Heart right ventricle (tissue), 16 donors: ENCODE measurements at regions not wholly inside any gene's neighbourhood (a gene's known extent, or its start where the extent isn't known, plus 50 kb on each side); places are given as distances from the start of the nearest gene placed in this dataset.

ENCODE experiments used
- ATAC-seq, 8 donors: fragments of 200-7000 bp; cut with Tn5 transposase; one replicate each; pipeline ENCODE4 v1.9.1; 2020; ENCODE audit warnings: mild to moderate bottlenecking in 8 of 8, moderate library complexity in 8 of 8, moderate number of reproducible peaks in 1 of 8
- DNase-seq, 2 donors: peaks; one replicate each; pipeline ENCODE4 v3.0.0-alpha.2; 2020
- H3K27ac ChIP-seq, 10 donors: fragments of 200-600 bp; sonication (generic) in 2 of 10; one replicate each; pipeline versions ENCODE4 v1.5.0 to v1.8.0; 2020 to 2022; ENCODE audit warnings: mild to moderate bottlenecking in 3 of 10
- H3K27me3 ChIP-seq, 7 donors: fragments of 200-600 bp; one replicate each; pipeline ENCODE4 v1.8.0; 2021 to 2022; ENCODE audit warnings: mild to moderate bottlenecking in 2 of 7
- H3K36me3 ChIP-seq, 9 donors: fragments of 200-600 bp; sonication (generic) in 1 of 9; one replicate each; pipeline versions ENCODE4 v1.5.0 to v1.8.0; 2020 to 2022; ENCODE audit warnings: mild to moderate bottlenecking in 2 of 9
- H3K4me1 ChIP-seq, 9 donors: fragments of 200-600 bp; sonication (generic) in 1 of 9; one replicate each; pipeline versions ENCODE4 v1.5.0 to v1.8.0; 2020 to 2022; ENCODE audit warnings: mild to moderate bottlenecking in 4 of 9
- H3K4me3 ChIP-seq, 10 donors: fragments of 200-600 bp; sonication (generic) in 2 of 10; one replicate each; pipeline versions ENCODE4 v1.5.0 to v1.8.0; 2020 to 2022; ENCODE audit warnings: mild to moderate bottlenecking in 7 of 10, moderate library complexity in 2 of 10
- H3K9me3 ChIP-seq, 11 donors: fragments of 200-600 bp in 10 of 11; sonication (generic) in 2 of 11; one replicate each; pipeline versions ENCODE4 v1.5.0 to v1.8.0; 2013 to 2022; ENCODE audit warnings: mild to moderate bottlenecking in 2 of 11, control low read depth in 1 of 11, moderate library complexity in 1 of 11
- CTCF ChIP-seq, 9 donors: fragments of 200-600 bp; sonication (generic) in 2 of 9; IDR thresholded peaks; one replicate each; pipeline versions ENCODE4 v1.5.0 to v1.8.0; 2021 to 2022; ENCODE audit warnings: antibody characterized with exemption in 9 of 9, mild to moderate bottlenecking in 5 of 9, moderate library complexity in 1 of 9
- WGBS, 2 donors: extraction: QIAGEN DNeasy Blood & Tissue Kit; methylation state at CpG; one replicate each; pipeline ENCODE4 v1.1.7; 2013; ENCODE audit warnings: inconsistent platforms in 1 of 2; 5-methylcytosine and 5-hydroxymethylcytosine counted together
- intact Hi-C, 10 donors: fragments of 100-400 bp; cut with DNase I; formaldehyde crosslinking; loops; one replicate each; pipeline versions ENCODE4 v1.11.1 to v1.14.2; 2022
- donor health status: Arrhythmogenic right ventricular cardiomyopathy.
- donor health status: ischemic (EF 13 %, LVEDD 7.1; RV severe dilation, severe dysfunction).
- donor health status: healthy with polysubstance abuse.
- donor health status: DM: no; HTN: yes; CAD: no.
- donor health status: DM: no; HTN: no; CAD: no.
- donor health status: ischemic (EF 25% LVEDD 6.9; RV normal size, moderate dysfunction).
- donor health status: ischemic (EF 25% LVEDD 5.7; RV mildly dilated, moderate dysfunction).
- donor health status: healthy.
- donor health status: DM: yes; HTN: yes; CAD: no.
- donor health status: Ischemic cardiomyopathy.
- donor health status: ischemic (EF 35%, LVEDD 5.7; RV mildly dilated, moderate dysfunction).
- donor health status: nonischemic (EF 11% LVEDD 7.7; RV severe dilation, severe dysfunction).
- donor health status: DM: yes; HTN: yes; CAD: no.
- donor health status: PGD.
- donor health status: ischemic (EF 29% LVEDD 5.4; RV normal size, mild dysfunction).
- donor health status: nonischemic (EF 23%, LVEDD 6.1; RV moderate dilation, normal function).

GRCh38 chr16:85402910-85403692 is 210.0 kb upstream of the GSE1 start:
- TF ChIP-seq CTCF (IDR thresholded peaks at IDR 0.05), result no peak
- H3K36me3 ChIP-seq, result no peaks in the 10 kb centered on the region
- no peak overlapping the region for H3K4me3 ChIP-seq
- no peaks in the 10 kb centered on the region for H3K27me3 ChIP-seq
- WGBS, 2 donors, result 52 to 55% methylated on average over 19 of the region's 19 CpGs
- no peaks in the 10 kb centered on the region for H3K9me3 ChIP-seq
- H3K4me1 ChIP-seq, result peaks cover 0 to 17% (median 12%) of the 10 kb centered on the region in 9 donors
- DNase-seq (peak; percentile 70 to 75), ATAC-seq (peak; percentile 75 to 95 (median 85))
- H3K27ac ChIP-seq, result peak overlapping the region in 1 of 10 donors; percentile 6
- intact Hi-C loops, result no loop called here

GRCh38 chr16:85403693-85404092 is 209.4 kb upstream of the GSE1 start:
- Histone ChIP-seq H3K27ac (no peak overlapping the region), H3K36me3 (no peaks in the 10 kb centered on the region), H3K27me3 (no peaks in the 10 kb centered on the region), H3K4me3 (no peak overlapping the region), H3K9me3 (no peaks in the 10 kb centered on the region), H3K4me1 (peaks cover 0 to 17% (median 12%) of the 10 kb centered on the region in 9 donors)
- intact Hi-C loops, result no loop called here
- ATAC-seq (no peak), DNase-seq (no peak)
- WGBS, 2 donors, result 85 to 89% methylated on average over 5 to 6 of the region's 6 CpGs
- TF ChIP-seq CTCF (IDR thresholded peaks at IDR 0.05), result no peak

GRCh38 chr16:85412911-85413520 is 200.1 kb upstream of the GSE1 start:
- no peak for ATAC-seq
- no peak for TF ChIP-seq CTCF (IDR thresholded peaks at IDR 0.05)
- H3K36me3 ChIP-seq, result no peaks in the 10 kb centered on the region
- H3K27ac ChIP-seq, result no peak overlapping the region
- intact Hi-C loops, result no loop called here
- H3K27me3 ChIP-seq, result no peaks in the 10 kb centered on the region
- H3K9me3 ChIP-seq, result no peaks in the 10 kb centered on the region
- WGBS, 2 donors, result 93 to 95% methylated on average over 25 of the region's 25 CpGs
- no peak overlapping the region for H3K4me3 ChIP-seq
- peak in 1 of 2 donors; percentile 4 for DNase-seq
- peaks cover 0 to 13% (median 8%) of the 10 kb centered on the region in 9 donors for H3K4me1 ChIP-seq

GRCh38 chr16:85413691-85414663 is 199.1 kb upstream of the GSE1 start:
- DNase-seq (no peak), ATAC-seq (no peak)
- 96 to 97% methylated on average over 14 of the region's 14 CpGs for WGBS, 2 donors
- no peaks in the 10 kb centered on the region for H3K36me3 ChIP-seq
- no peak for TF ChIP-seq CTCF (IDR thresholded peaks at IDR 0.05)
- intact Hi-C loops, result no loop called here
- H3K27ac ChIP-seq, result no peak overlapping the region
- H3K9me3 ChIP-seq, result no peaks in the 10 kb centered on the region
- peaks cover 0 to 13% (median 8%) of the 10 kb centered on the region in 9 donors for H3K4me1 ChIP-seq
- H3K27me3 ChIP-seq, result no peaks in the 10 kb centered on the region
- no peak overlapping the region for H3K4me3 ChIP-seq
